ENCODE measurements at regions not wholly inside any gene's neighbourhood (a gene's known extent, or its start where the extent isn't known, plus 50 kb on each side); places are given as distances from the start of the nearest gene placed in this dataset.

- TF ChIP-seq USF2 (IDR thresholded peaks at IDR 0.05) (no peak), MAZ (IDR thresholded peaks at IDR 0.05; ENCODE audit: borderline replicate concordance, low read depth, low read length) (no peak), EHMT2 (IDR thresholded peaks at IDR 0.05; ENCODE audit: low read depth) (no peak), BHLHE40 (IDR thresholded peaks at IDR 0.05; ENCODE audit: low read depth, low read length) (no peak)
- TF ChIP-seq, protein P1, sequence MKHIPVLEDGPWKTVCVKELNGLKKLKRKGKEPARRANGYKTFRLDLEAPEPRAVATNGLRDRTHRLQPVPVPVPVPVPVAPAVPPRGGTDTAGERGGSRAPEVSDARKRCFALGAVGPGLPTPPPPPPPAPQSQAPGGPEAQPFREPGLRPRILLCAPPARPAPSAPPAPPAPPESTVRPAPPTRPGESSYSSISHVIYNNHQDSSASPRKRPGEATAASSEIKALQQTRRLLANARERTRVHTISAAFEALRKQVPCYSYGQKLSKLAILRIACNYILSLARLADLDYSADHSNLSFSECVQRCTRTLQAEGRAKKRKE (CRISPR knock-in tag; IDR thresholded peaks at IDR 0.05; ENCODE audit: low read depth), result no peak
These were observed 373.8 kb downstream of the STIM2 start (continued) for GRCh38 chr4:27234306-27234899.

DNA sequence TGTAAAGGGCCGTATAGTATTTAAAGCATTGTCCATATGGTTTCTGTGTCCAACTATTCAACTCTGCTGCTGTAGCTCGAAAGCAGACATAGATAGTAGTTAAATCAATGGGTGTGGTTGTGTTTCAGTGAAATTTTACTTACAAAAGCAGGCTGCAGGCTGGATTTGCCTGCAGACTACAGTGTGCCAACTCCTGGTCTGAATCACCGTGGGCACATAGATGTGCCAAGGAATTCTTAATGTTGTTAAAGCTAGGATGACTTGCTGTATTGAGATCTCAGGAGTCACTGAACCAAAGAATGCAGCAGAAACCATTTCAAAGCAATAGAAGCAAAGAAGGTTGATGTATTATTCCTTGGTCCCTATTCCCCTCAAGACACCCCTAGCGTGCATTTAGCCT is 379.0 kb downstream of the STIM2 start:
- Histone ChIP-seq H3K4me1 (no peaks in the 10 kb centered on the region), H3K4me3 (no peak overlapping the region), H3K9me3 (no peaks in the 10 kb centered on the region), H3K27ac (no peak overlapping the region), H3K4me2 (no peak overlapping the region)
- no peak for FAIRE-seq
- 28% methylated on average over 4 of the region's 4 CpGs for WGBS (ENCODE audit: missing lambda C conversion rate)
- DNase-seq (ENCODE audit: low read depth in 1 of 2, low spot score in 1 of 2), result no peak
- no peak for ATAC-seq
- ChIA-PET POLR2A (no interaction called here), CTCF (no interaction called here)
- TF ChIP-seq ZFP36 (IDR thresholded peaks at IDR 0.05; ENCODE audit: borderline replicate concordance, partially characterized antibody) (no peak), MAFK (IDR thresholded peaks at IDR 0.05; ENCODE audit: partially characterized antibody) (no peak), NPAS2 (CRISPR knock-in tag; IDR thresholded peaks at IDR 0.05; ENCODE audit: borderline replicate concordance) (no peak), ELK1 (IDR thresholded peaks at IDR 0.05; ENCODE audit: low read depth, low read length) (no peak), MYC (IDR thresholded peaks at IDR 0.05; ENCODE audit: borderline replicate concordance, low read length) (no peak), HOXA7 (CRISPR knock-in tag; IDR thresholded peaks at IDR 0.05) (no peak), NR3C1 (IDR thresholded peaks at IDR 0.05) (no peak), CBX2 (IDR thresholded peaks at IDR 0.05; ENCODE audit: borderline replicate concordance, low read depth) (no peak), JUNB (IDR thresholded peaks at IDR 0.05) (no peak)
- TF ChIP-seq, protein P2, sequence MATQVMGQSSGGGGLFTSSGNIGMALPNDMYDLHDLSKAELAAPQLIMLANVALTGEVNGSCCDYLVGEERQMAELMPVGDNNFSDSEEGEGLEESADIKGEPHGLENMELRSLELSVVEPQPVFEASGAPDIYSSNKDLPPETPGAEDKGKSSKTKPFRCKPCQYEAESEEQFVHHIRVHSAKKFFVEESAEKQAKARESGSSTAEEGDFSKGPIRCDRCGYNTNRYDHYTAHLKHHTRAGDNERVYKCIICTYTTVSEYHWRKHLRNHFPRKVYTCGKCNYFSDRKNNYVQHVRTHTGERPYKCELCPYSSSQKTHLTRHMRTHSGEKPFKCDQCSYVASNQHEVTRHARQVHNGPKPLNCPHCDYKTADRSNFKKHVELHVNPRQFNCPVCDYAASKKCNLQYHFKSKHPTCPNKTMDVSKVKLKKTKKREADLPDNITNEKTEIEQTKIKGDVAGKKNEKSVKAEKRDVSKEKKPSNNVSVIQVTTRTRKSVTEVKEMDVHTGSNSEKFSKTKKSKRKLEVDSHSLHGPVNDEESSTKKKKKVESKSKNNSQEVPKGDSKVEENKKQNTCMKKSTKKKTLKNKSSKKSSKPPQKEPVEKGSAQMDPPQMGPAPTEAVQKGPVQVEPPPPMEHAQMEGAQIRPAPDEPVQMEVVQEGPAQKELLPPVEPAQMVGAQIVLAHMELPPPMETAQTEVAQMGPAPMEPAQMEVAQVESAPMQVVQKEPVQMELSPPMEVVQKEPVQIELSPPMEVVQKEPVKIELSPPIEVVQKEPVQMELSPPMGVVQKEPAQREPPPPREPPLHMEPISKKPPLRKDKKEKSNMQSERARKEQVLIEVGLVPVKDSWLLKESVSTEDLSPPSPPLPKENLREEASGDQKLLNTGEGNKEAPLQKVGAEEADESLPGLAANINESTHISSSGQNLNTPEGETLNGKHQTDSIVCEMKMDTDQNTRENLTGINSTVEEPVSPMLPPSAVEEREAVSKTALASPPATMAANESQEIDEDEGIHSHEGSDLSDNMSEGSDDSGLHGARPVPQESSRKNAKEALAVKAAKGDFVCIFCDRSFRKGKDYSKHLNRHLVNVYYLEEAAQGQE (IDR thresholded peaks at IDR 0.05), result no peak

DNA sequence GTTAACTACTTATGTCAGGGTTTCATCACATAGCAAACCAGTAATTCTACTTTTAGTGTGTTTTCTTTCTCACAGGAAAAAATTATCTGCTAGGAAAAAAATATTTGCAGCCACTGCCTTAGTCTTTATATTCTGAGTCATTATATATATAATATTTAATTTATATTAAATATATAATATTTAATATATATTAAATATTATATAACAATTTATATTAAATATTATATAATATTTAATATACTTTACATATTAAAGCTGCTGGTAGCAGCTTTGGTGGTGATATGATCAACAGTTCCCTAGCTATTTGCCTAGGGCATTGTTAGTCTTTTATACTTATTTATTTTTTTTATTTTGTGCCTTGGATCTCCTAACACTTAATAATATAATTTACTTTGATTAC is 381.6 kb downstream of the STIM2 start:
- ChIA-PET POLR2A (no interaction called here), CTCF (no interaction called here)
- ATAC-seq (no peak), FAIRE-seq (no peak), DNase-seq (ENCODE audit: low read depth in 1 of 2, low spot score in 1 of 2) (no peak)
- Histone ChIP-seq H3K4me3 (no peak overlapping the region), H3K27ac (no peak overlapping the region), H3K4me2 (no peak overlapping the region), H3K9me3 (no peaks in the 10 kb centered on the region), H3K4me1 (no peaks in the 10 kb centered on the region)
- no peak for TF ChIP-seq KDM5A (IDR thresholded peaks at IDR 0.05)
- no peak for TF ChIP-seq TP53 (CRISPR knock-in tag; IDR thresholded peaks at IDR 0.05)
- TF ChIP-seq HMGXB4 (CRISPR knock-in tag; IDR thresholded peaks at IDR 0.05; ENCODE audit: borderline replicate concordance), result no peak
- TF ChIP-seq EHMT2 (IDR thresholded peaks at IDR 0.05; ENCODE audit: low read depth), result no peak
- TF ChIP-seq NFE2L2 (conservative IDR thresholded peaks at IDR 0.05; ENCODE audit: low read length), result no peak
- TF ChIP-seq NPAS2 (CRISPR knock-in tag; IDR thresholded peaks at IDR 0.05; ENCODE audit: borderline replicate concordance), result no peak
- no peak for TF ChIP-seq HEYL (CRISPR knock-in tag; IDR thresholded peaks at IDR 0.05)
- TF ChIP-seq, protein P3, sequence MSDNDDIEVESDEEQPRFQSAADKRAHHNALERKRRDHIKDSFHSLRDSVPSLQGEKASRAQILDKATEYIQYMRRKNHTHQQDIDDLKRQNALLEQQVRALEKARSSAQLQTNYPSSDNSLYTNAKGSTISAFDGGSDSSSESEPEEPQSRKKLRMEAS (IDR thresholded peaks at IDR 0.05), result no peak
- no peak for TF ChIP-seq ELK1 (IDR thresholded peaks at IDR 0.05; ENCODE audit: low read depth, low read length)
- no peak for TF ChIP-seq CEBPB (IDR thresholded peaks at IDR 0.05)
